WTC11 (cell line): ENCODE measurements at regions not wholly inside any gene's neighbourhood (a gene's known extent, or its start where the extent isn't known, plus 50 kb on each side); places are given as distances from the start of the nearest gene placed in this dataset.
"Not testable (repeated sequence)": the region's sequence is repeated elsewhere in the genome, so short reads cannot be mapped to it uniquely, and the experiment has no call there.

Source experiments
- ATAC-seq: fragments of 200-7000 bp; cut with Tn5 transposase; 2 replicates; pipeline ENCODE4 v1.10.0; 2021; ENCODE audit warnings: mild to moderate bottlenecking, moderate library complexity
- CTCF ChIA-PET: fragments of 300-600 bp; sonication (Branson Sonifier 250); formaldehyde crosslinking; loops from one replicate; lab custom pipeline; 2021; ENCODE audit warnings: antibody characterized with exemption; lab: Charles Lee
- POLR2A ChIA-PET: fragments of 350-600 bp; sonication (Branson Sonifier 250); formaldehyde crosslinking; loops from one replicate; lab custom pipeline; 2021; ENCODE audit warnings: antibody characterized with exemption; lab: Charles Lee
- DNase-seq: peaks from one replicate; pipeline ENCODE4 v3.0.0; 2021; ENCODE audit warnings: low spot score
- H3K27ac Mint-ChIP-seq: 2 replicates; pipeline ENCODE4 v1.8.0; 2021; ENCODE audit warnings: mixed read lengths
- H3K27me3 Mint-ChIP-seq: 2 replicates; pipeline ENCODE4 v1.8.0; 2021; ENCODE audit warnings: low read depth, mild to moderate bottlenecking, moderate library complexity, mixed read lengths
- H3K36me3 Mint-ChIP-seq: 2 replicates; pipeline ENCODE4 v1.8.0; 2021; ENCODE audit warnings: mixed read lengths
- H3K4me1 Mint-ChIP-seq: 2 replicates; pipeline ENCODE4 v1.8.0; 2022; ENCODE audit warnings: mixed read lengths
- H3K4me3 Mint-ChIP-seq: 2 replicates; pipeline ENCODE4 v1.8.0; 2021; ENCODE audit warnings: mild to moderate bottlenecking, moderate library complexity, mixed read lengths
- H3K9me3 Mint-ChIP-seq: 2 replicates; pipeline ENCODE4 v1.8.0; 2021; ENCODE audit warnings: mixed read lengths
- AFF4 ChIP-seq: sonication (generic); formaldehyde crosslinking; IDR thresholded peaks from 2 replicates; pipeline ENCODE4 v1.8.1; 2023; ENCODE audit warnings: mild to moderate bottlenecking, missing genetic modification reagents, borderline replicate concordance
- ETV6 ChIP-seq: sonication (generic); formaldehyde crosslinking; IDR thresholded peaks from 2 replicates; pipeline ENCODE4 v1.8.1; 2022; ENCODE audit warnings: mild to moderate bottlenecking, missing genetic modification reagents
- MAX ChIP-seq: sonication (generic); formaldehyde crosslinking; IDR thresholded peaks from 2 replicates; pipeline ENCODE4 v1.8.0; 2022; ENCODE audit warnings: mild to moderate bottlenecking, missing genetic modification reagents
- NFE2L1 ChIP-seq: sonication (generic); formaldehyde crosslinking; IDR thresholded peaks from 2 replicates; pipeline ENCODE4 v1.8.1; 2023; ENCODE audit warnings: missing genetic modification reagents
- SP1 ChIP-seq: sonication (generic); formaldehyde crosslinking; conservative IDR thresholded peaks from 2 replicates; pipeline ENCODE4 v1.8.1; 2022; ENCODE audit warnings: missing genetic modification reagents
- TEAD1 ChIP-seq: sonication (generic); formaldehyde crosslinking; IDR thresholded peaks from 2 replicates; pipeline ENCODE4 v1.8.0; 2022; ENCODE audit warnings: mild to moderate bottlenecking, missing genetic modification reagents
- ZNF232 ChIP-seq: sonication (generic); formaldehyde crosslinking; IDR thresholded peaks from 2 replicates; pipeline ENCODE4 v1.8.0; 2022; ENCODE audit warnings: mild to moderate bottlenecking, missing genetic modification reagents
- ZNF423 ChIP-seq: fragments of 250-450 bp; sonication (Bioruptor Pico); IDR thresholded peaks from 2 replicates; pipeline ENCODE4 v2.1.2; 2022; ENCODE audit warnings: mild to moderate bottlenecking, moderate library complexity
- ZSCAN18 ChIP-seq: fragments of 250-450 bp; sonication (Bioruptor Pico); IDR thresholded peaks from 2 replicates; pipeline ENCODE4 v2.1.2; 2022; ENCODE audit warnings: mild to moderate bottlenecking, moderate library complexity

GRCh38 chr4:87921626-87922479 is 53.7 kb upstream of the SPP1 start:
- H3K9me3 Mint-ChIP-seq, ATAC-seq: not testable (repeated sequence)
- TF ChIP-seq NFE2L1 (CRISPR knock-in tag): peak; percentile 52; the same call in 1 of the 2 replicates
- TF ChIP-seq ZNF232 (CRISPR knock-in tag): 0 out of 2 replicates have a peak, but pooled peaks have one; percentile 20
- TF ChIP-seq MAX (CRISPR knock-in tag): peak; percentile 38; the same call in 1 of the 2 replicates
- 0 out of 2 replicates have a peak, but pooled peaks have one; percentile 29 for TF ChIP-seq ZNF423
- TF ChIP-seq TEAD1: peak; percentile 14; the same call in 1 of the 2 replicates
- TF ChIP-seq SP1 (CRISPR knock-in tag): 0 out of 2 replicates have a peak, but pooled peaks have one; percentile 20
- TF ChIP-seq ZSCAN18 (CRISPR knock-in tag): peak; percentile 60; the same call in 1 of the 2 replicates
- peak; percentile 38; the same call in 1 of the 2 replicates for TF ChIP-seq AFF4 (CRISPR knock-in tag)
- TF ChIP-seq ETV6 (CRISPR knock-in tag): peak; percentile 37; the same call in 1 of the 2 replicates
- CTCF ChIA-PET: interaction anchor here (1.2 to 1.8 kb wide), 3 partner anchors 52 to 73 kb away, joined by 3 to 7 read pairs (median 6); no protein-coding TSS in a partner anchor
- peak overlapping the region; percentile 98 for H3K4me3 Mint-ChIP-seq
- peak overlapping the region; percentile 100 for H3K27ac Mint-ChIP-seq
- peaks cover 44% of the 10 kb centered on the region for H3K4me1 Mint-ChIP-seq
- peaks cover 34% of the 10 kb centered on the region for H3K36me3 Mint-ChIP-seq
- peaks cover 14% of the 10 kb centered on the region for H3K27me3 Mint-ChIP-seq
- DNase-seq: peak; percentile 27
- POLR2A ChIA-PET: interaction anchor here (0.6 to 2.0 kb wide), 5 partner anchors 10 to 62 kb away, joined by 3 to 8 read pairs (median 5); no protein-coding TSS in a partner anchor

- POLR2A ChIA-PET, CTCF ChIA-PET, DNase-seq, ATAC-seq, H3K9me3 Mint-ChIP-seq: not testable (repeated sequence)
- Mint-ChIP-seq H3K4me3 (peak overlapping the region; percentile 98), H3K4me1 (peaks cover 28% of the 10 kb centered on the region), H3K27me3 (peaks cover 17% of the 10 kb centered on the region), H3K36me3 (peaks cover 37% of the 10 kb centered on the region), H3K27ac (peak overlapping the region; percentile 94)
- peak; percentile 60; the same call in 1 of the 2 replicates for TF ChIP-seq AFF4 (CRISPR knock-in tag)
Measured at GRCh38 chr4:87924146-87924545, 51.4 kb upstream of the SPP1 start.
